H1 (cell line): ENCODE measurements at regions not wholly inside any gene's neighbourhood (a gene's known extent, or its start where the extent isn't known, plus 50 kb on each side); places are given as distances from the start of the nearest gene placed in this dataset.

ENCODE experiments used
- POLR2AphosphoS5 ChIP-seq: IDR thresholded peaks from 2 replicates; pipeline ENCODE4 v1.6.1; 2011; ENCODE audit warnings: low read depth, low read length
- TF ChIP-seq, protein P1 (sequence below): fragments of 300-600 bp; sonication (generic); IDR thresholded peaks from 2 replicates; pipeline ENCODE4 v1.7.1; 2012; ENCODE audit warnings: low read length, moderate library complexity, mild to moderate bottlenecking, inconsistent platforms; ENCODE audit not compliant: insufficient replicate concordance

DNA sequence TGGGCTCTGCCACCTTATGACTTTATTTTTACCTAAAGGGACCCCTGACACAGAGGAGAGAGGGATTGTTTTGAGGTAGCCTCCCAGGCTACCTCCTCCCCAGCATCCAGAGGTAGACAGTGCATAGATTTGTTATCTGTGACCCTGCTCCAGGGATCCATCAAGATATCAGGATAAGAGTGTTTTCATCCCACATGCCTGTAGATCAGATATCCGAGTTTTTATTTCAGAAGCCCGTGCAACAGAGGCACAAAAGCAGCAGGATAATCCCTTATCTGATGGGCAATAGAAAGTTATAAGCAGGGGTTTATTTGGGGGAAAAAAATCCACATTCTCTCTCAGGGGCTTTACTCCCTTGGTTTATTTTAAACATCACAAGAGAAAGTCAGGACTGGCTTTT, 117.0 kb upstream of the RPH3A start (continued):
- TF ChIP-seq, protein P1, sequence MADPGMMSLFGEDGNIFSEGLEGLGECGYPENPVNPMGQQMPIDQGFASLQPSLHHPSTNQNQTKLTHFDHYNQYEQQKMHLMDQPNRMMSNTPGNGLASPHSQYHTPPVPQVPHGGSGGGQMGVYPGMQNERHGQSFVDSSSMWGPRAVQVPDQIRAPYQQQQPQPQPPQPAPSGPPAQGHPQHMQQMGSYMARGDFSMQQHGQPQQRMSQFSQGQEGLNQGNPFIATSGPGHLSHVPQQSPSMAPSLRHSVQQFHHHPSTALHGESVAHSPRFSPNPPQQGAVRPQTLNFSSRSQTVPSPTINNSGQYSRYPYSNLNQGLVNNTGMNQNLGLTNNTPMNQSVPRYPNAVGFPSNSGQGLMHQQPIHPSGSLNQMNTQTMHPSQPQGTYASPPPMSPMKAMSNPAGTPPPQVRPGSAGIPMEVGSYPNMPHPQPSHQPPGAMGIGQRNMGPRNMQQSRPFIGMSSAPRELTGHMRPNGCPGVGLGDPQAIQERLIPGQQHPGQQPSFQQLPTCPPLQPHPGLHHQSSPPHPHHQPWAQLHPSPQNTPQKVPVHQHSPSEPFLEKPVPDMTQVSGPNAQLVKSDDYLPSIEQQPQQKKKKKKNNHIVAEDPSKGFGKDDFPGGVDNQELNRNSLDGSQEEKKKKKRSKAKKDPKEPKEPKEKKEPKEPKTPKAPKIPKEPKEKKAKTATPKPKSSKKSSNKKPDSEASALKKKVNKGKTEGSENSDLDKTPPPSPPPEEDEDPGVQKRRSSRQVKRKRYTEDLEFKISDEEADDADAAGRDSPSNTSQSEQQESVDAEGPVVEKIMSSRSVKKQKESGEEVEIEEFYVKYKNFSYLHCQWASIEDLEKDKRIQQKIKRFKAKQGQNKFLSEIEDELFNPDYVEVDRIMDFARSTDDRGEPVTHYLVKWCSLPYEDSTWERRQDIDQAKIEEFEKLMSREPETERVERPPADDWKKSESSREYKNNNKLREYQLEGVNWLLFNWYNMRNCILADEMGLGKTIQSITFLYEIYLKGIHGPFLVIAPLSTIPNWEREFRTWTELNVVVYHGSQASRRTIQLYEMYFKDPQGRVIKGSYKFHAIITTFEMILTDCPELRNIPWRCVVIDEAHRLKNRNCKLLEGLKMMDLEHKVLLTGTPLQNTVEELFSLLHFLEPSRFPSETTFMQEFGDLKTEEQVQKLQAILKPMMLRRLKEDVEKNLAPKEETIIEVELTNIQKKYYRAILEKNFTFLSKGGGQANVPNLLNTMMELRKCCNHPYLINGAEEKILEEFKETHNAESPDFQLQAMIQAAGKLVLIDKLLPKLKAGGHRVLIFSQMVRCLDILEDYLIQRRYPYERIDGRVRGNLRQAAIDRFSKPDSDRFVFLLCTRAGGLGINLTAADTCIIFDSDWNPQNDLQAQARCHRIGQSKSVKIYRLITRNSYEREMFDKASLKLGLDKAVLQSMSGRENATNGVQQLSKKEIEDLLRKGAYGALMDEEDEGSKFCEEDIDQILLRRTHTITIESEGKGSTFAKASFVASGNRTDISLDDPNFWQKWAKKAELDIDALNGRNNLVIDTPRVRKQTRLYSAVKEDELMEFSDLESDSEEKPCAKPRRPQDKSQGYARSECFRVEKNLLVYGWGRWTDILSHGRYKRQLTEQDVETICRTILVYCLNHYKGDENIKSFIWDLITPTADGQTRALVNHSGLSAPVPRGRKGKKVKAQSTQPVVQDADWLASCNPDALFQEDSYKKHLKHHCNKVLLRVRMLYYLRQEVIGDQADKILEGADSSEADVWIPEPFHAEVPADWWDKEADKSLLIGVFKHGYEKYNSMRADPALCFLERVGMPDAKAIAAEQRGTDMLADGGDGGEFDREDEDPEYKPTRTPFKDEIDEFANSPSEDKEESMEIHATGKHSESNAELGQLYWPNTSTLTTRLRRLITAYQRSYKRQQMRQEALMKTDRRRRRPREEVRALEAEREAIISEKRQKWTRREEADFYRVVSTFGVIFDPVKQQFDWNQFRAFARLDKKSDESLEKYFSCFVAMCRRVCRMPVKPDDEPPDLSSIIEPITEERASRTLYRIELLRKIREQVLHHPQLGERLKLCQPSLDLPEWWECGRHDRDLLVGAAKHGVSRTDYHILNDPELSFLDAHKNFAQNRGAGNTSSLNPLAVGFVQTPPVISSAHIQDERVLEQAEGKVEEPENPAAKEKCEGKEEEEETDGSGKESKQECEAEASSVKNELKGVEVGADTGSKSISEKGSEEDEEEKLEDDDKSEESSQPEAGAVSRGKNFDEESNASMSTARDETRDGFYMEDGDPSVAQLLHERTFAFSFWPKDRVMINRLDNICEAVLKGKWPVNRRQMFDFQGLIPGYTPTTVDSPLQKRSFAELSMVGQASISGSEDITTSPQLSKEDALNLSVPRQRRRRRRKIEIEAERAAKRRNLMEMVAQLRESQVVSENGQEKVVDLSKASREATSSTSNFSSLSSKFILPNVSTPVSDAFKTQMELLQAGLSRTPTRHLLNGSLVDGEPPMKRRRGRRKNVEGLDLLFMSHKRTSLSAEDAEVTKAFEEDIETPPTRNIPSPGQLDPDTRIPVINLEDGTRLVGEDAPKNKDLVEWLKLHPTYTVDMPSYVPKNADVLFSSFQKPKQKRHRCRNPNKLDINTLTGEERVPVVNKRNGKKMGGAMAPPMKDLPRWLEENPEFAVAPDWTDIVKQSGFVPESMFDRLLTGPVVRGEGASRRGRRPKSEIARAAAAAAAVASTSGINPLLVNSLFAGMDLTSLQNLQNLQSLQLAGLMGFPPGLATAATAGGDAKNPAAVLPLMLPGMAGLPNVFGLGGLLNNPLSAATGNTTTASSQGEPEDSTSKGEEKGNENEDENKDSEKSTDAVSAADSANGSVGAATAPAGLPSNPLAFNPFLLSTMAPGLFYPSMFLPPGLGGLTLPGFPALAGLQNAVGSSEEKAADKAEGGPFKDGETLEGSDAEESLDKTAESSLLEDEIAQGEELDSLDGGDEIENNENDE: no peak
- TF ChIP-seq POLR2AphosphoS5: no peak
